ENCODE measurements at regions not wholly inside any gene's neighbourhood (a gene's known extent, or its start where the extent isn't known, plus 50 kb on each side); places are given as distances from the start of the nearest gene placed in this dataset.

DNA sequence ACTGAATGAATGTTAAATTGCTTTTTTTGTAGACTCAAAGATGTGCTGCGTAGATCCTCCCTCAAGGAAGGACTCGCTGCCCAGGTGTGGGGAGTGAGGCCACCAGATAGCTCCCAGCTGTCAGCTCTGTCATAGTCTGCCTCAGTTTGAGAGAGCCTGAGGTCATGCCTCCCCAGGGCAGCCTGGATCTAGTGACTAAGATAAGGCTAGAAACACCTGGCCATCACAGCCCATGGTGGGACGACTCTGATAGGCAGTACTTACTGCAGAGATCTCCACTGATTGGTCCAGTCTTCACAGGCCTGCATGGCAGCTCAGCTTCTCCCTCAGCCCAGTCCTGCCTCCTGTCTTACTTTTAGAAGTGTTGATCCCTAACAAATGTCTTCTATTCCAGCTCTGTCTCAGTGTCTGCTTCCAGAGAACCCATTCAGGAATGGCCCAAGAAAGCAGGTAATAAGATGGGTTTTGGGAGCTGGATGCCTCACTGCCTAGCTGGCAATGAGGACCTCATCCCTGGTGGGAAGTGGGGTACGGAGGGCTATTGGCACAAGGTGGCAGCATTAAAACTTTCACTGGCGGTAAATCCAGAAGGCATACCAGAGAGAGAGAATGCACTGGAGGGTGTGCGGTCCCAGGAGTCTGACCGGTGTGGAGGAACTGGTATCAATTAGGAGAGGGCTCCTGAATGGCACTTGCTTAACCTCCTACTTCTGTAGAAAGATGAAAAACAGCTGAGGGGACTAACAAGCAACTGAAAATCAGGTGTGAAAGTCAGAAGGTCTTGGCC is 55.3 kb upstream of the GPR37L1 start:
- ChIA-PET CTCF (interaction anchor here (0.7 kb wide), 2 partner anchors 25 to 47 kb away, joined by 3 to 5 read pairs; no protein-coding TSS in a partner anchor), POLR2A (no interaction called here)

DNA sequence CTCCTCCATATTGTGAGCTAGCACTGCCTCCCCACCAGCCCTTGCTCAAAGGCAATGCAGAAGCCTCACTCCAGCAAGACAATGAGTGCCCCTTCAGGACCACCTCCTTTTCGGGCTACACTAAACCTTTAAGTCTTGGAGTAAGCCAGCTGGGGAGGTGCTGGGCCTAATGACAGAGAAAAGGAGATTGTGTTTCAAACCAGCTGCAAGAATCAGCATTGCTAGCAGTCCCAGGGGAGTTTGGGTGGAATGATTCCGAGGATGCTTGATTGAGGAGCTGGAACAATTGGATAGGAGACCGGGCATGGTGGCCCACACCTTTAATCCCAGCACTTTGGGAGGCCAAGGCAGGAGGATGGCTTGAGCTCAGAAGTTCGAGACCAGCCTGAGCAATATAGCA is 54.1 kb upstream of the GPR37L1 start:
- ChIA-PET POLR2A (no interaction called here), CTCF (no interaction called here)

DNA sequence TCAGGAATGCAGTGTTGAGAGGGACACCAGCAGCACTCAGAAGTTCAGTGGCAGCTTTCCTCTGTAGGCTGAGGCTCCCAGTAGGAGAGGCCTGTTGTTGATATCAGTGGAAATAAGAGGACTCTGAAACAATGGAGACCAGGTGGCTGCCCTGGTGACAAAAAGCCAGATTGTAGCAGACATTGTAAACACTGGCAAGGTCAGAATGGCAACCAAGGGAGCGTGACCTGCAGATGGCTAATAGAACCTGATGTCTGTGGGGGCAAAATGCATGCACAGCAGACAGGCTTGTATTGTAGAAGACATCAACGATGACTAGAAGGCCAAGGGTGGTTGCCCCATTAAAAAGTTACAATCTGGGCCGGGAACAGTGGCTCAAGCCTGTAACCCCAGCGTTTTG is 53.1 kb upstream of the GPR37L1 start:
- POLR2A ChIA-PET, result no interaction called here

DNA sequence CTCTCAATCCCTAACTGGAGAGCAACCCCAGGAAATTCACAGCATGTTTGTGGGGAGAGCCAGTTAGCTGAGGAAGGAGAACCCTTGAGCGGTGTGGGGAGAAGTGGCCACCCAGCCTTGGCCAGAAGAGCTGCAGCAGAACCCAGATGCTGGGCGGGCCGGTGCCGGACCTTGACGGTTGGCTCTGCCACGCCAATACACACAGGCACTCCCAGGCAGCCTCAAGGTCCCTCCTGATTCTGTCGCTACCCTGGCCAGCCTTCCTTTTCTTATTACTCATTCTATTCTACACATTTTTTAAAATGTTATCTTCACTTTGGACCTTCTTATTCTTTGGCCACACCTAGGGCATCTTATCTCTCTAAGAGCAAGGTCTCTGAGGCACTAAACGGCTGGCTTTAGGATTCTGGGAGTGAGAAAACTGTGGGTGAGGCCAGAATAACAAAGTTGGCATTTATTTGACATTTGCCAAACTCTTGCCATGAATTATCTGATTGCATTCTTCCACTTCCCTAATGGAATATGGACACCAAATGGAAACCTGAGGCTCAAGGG is 50.4 kb upstream of the GPR37L1 start:
- ChIA-PET POLR2A (no interaction called here), CTCF (interaction anchor here (0.6 kb wide), 1 partner anchor 74 kb away, joined by 3 read pairs; no protein-coding TSS in a partner anchor)

More for the DNA sequence above, 53.1 kb upstream of the GPR37L1 start:
- CTCF ChIA-PET, result no interaction called here
